Stimulated activated effector memory CD8-positive, alpha-beta T cell treated with anti-CD3 and anti-CD28 coated beads, Interleukin-12 subunit alpha, Interleukin-12 subunit beta, amount 100 ng/mL, for 72 hours (primary cell): ENCODE measurements at regions not wholly inside any gene's neighbourhood (a gene's known extent, or its start where the extent isn't known, plus 50 kb on each side); places are given as distances from the start of the nearest gene placed in this dataset.

Experiments used
- ATAC-seq: fragments of 150-1000 bp; cut with Tn5 transposase; 2 replicates; pipeline ENCODE4 v1.10.0; 2021
- DNase-seq, 2 donors: peaks; one replicate each; pipeline ENCODE4 v3.0.0; 2021 to 2022; ENCODE audit warnings: low spot score in 2 of 2
- H3K27ac Mint-ChIP-seq: one replicate; pipeline ENCODE4 v1.8.0; 2022; ENCODE audit warnings: mild to moderate bottlenecking, mixed read lengths
- H3K36me3 Mint-ChIP-seq: one replicate; pipeline ENCODE4 v1.8.0; 2022; ENCODE audit warnings: mild to moderate bottlenecking, mixed read lengths
- H3K4me1 Mint-ChIP-seq: one replicate; pipeline ENCODE4 v1.8.0; 2022; ENCODE audit warnings: mixed read lengths
- H3K4me3 Mint-ChIP-seq: one replicate; pipeline ENCODE4 v1.8.0; 2022; ENCODE audit warnings: mild to moderate bottlenecking, mixed read lengths
- H3K9me3 Mint-ChIP-seq: one replicate; pipeline ENCODE4 v1.8.0; 2022; ENCODE audit warnings: mixed read lengths

DNA sequence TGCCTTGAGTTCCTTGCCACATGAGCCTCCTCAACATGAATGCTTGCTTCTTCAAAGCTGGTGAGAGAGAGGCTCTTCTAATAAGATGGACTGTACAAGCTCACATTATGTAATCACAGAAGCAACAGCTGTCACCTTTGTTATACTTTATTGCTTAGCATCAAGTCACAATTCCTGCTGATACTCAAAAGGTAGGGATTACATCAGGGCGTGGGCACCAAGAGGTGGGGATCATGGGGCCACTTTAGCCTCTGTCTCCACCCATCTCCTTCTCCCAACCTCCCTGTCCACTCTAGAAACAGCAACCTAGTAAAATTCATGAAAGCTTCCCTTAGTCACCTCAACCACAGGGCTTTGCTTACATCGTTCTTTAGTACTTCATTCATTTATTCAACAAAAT is 95.9 kb downstream of the FAM43A start:
- H3K9me3 Mint-ChIP-seq: no peaks in the 10 kb centered on the region
- H3K36me3 Mint-ChIP-seq: no peaks in the 10 kb centered on the region
- no peak for DNase-seq
- H3K4me1 Mint-ChIP-seq: peaks cover 6% of the 10 kb centered on the region
- H3K4me3 Mint-ChIP-seq: no peak overlapping the region
- H3K27ac Mint-ChIP-seq: no peak overlapping the region
- no peak for ATAC-seq

DNA sequence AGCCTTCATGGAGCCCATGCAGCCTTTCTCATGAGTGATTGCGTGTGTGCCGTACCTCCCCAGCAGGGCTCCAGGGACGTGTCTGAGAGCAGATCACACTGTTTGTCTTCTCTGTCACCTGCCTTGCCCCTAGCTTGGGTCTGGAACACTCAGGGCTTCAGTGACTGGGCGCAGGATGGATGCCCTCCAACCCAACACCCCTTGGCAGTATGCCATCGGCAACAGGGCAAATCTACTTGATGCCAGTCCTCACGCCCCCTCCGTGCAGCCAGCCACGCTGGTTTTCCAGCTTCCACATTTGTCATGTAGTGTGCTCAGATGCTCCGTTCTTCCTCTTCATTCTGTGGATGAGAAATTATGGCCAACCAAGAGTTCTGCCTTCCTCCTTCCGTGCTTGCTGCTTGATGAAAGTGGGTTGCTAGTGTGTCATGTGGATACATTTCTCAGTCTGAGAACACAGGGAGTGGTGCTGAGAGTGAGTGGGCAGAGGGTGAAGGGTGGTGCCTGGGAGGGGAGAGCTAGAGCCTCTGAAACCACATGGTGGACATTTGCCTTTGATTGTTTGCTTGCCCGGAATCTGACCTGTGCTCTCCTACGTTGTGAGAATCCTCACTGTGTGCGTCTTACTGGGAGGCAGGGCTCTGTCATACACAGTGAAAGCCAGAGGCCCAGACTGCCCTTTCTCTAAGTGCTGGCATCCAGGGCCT is 97.2 kb downstream of the FAM43A start:
- H3K27ac Mint-ChIP-seq: no peak overlapping the region
- H3K4me3 Mint-ChIP-seq: no peak overlapping the region
- no peaks in the 10 kb centered on the region for H3K36me3 Mint-ChIP-seq
- no peak for ATAC-seq
- no peaks in the 10 kb centered on the region for H3K9me3 Mint-ChIP-seq
- no peak for DNase-seq
- H3K4me1 Mint-ChIP-seq: peaks cover 6% of the 10 kb centered on the region

DNA sequence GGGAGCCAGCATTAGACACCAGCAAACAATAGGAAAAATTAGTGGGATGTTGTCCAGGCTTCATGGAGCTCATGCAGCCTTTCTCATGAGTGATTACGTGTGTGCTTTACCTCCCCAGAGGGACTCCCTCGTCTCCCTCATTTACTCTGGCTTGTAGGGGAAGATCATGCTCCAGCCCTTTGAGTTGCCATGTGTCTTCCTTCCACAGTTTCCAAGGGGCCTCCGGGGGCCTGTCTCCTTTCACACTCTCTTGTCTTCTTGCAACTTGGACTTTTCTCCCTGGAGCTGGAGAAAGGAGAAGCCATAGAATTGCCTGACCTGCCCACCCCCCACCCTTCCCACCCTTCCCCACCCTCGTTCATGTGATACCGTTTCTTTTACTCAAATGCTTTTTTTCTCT is 98.7 kb downstream of the FAM43A start:
- Mint-ChIP-seq H3K27ac (no peak overlapping the region), H3K4me1 (peaks cover 6% of the 10 kb centered on the region), H3K36me3 (no peaks in the 10 kb centered on the region), H3K4me3 (no peak overlapping the region), H3K9me3 (no peaks in the 10 kb centered on the region)
- DNase-seq: no peak
- ATAC-seq: no peak

DNA sequence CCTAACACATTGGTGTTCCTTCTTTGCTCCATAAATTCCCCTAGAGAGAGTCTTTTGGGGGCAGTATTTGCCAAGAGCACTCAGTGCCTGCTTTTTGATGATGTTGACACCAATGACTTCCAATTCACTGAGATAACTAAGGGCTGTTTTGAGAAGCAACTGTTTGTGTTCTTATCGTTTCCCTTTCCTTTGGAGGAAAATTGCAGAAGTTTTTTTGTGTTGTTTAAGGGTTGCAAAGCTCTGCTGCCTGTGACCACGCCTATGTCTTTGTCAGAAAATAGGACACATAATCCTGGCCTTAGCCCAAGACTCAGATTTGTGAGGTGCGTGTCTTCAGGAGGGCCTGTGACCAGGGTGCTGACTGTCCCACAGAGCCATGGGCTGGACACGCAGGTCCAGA is 99.6 kb downstream of the FAM43A start:
- H3K27ac Mint-ChIP-seq: peak overlapping the region; percentile 60
- no peak for ATAC-seq
- DNase-seq: no peak
- H3K4me1 Mint-ChIP-seq: peaks cover 6% of the 10 kb centered on the region
- H3K36me3 Mint-ChIP-seq: no peaks in the 10 kb centered on the region
- H3K9me3 Mint-ChIP-seq: no peaks in the 10 kb centered on the region
- no peak overlapping the region for H3K4me3 Mint-ChIP-seq

DNA sequence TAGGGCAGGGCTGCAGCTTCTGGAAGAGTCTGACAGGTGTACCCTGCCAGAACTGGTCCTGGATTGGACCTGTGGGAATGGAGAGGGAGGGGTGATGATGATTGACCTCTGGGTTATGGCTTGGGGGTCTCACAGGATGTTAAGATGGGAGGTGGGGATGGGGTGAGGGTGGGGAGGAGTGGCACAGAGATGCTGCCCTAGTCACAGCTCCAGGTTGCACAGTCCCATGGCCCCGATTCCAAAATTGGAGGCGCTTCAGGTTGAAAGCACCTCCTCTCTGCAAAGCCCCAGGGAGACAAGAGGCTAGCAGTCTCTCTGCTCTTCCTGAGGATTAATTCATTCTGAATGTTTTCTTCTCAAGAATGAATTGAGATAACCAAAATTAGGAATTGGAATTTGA is 101.4 kb downstream of the FAM43A start:
- no peaks in the 10 kb centered on the region for H3K9me3 Mint-ChIP-seq
- H3K4me1 Mint-ChIP-seq: peaks cover 6% of the 10 kb centered on the region
- ATAC-seq: no peak
- no peak for DNase-seq
- no peak overlapping the region for H3K4me3 Mint-ChIP-seq
- no peaks in the 10 kb centered on the region for H3K36me3 Mint-ChIP-seq
- no peak overlapping the region for H3K27ac Mint-ChIP-seq

DNA sequence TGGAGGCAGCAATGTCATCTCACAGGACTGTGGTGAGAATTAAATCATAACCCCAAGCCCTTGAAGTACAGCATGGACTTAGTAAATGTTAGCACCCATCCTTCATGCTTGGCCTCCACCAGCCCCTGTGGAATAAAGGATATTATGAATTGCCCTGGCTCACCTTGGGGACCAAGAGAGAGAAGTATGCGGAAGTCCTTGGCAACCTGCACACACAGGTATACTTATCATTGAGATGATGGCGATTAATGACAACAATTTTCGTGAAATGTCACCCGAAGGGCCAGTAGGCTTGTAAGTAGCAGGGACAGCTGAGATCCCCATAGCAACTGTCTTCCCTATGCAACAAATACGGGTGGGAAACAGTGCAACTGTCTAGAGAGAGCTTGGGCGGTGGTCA is 102.0 kb downstream of the FAM43A start:
- Mint-ChIP-seq H3K27ac (no peak overlapping the region), H3K9me3 (no peaks in the 10 kb centered on the region), H3K4me3 (no peak overlapping the region), H3K36me3 (no peaks in the 10 kb centered on the region), H3K4me1 (peaks cover 6% of the 10 kb centered on the region)
- no peak for ATAC-seq
- DNase-seq: no peak

DNA sequence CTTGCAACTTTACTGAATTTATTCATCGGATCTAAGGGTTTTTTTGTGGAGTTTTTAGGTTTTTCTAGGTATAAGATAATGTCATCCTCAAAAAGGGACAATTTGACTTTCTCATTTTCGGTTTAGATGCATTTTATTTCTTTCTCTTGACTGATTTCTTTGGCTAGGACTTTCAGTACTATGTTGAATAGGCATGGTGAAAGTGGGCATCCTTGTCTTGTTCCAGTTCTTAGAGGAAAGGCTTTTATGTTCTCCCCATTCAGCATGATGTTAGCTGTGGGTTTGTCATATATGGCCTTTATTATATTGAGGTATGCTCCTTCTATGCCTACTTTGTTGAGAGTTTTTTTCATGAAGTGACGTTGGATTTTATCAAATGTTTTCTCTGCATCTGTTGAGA is 106.7 kb downstream of the FAM43A start:
- peak; percentile 64 for ATAC-seq
- Mint-ChIP-seq H3K36me3 (peaks cover 6% of the 10 kb centered on the region), H3K4me3 (no peak overlapping the region), H3K4me1 (no peaks in the 10 kb centered on the region), H3K9me3 (peaks cover 8% of the 10 kb centered on the region), H3K27ac (no peak overlapping the region)
- no peak for DNase-seq

DNA sequence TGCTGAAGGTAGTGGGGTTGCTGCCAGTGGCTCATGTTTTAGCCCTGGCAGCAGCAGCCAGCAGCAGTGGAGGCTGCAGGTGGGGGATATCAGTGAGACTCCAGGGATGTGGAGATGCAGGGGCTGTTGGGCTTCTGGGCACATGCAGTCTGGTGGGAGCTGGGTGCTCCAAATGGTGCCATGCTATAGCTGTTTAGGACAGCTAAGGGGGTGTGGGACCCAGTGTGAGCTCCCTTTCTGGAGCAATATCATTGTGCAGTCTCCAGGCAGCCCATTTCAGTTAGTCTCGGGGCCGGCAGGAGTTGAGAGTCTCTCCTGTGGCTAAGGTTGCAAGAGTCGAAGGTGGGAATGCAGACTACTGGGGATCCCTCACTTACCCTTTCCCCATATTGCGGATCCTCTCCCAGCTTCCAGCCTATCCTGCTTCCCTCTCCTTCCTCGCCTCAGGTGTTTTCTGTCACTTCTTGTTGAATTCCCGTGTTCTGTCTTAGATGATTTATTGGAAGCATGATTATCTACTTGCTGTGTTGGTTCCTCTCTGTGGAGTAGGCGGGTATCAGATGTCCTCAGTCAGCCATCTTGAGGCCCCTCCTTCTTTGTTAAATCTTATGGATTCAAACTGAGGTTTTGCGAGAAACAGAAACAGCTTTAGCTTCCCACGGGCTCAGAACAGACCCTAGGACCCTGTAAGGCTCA is 112.0 kb downstream of the FAM43A start:
- Mint-ChIP-seq H3K4me3 (no peak overlapping the region), H3K27ac (no peak overlapping the region)

DNA sequence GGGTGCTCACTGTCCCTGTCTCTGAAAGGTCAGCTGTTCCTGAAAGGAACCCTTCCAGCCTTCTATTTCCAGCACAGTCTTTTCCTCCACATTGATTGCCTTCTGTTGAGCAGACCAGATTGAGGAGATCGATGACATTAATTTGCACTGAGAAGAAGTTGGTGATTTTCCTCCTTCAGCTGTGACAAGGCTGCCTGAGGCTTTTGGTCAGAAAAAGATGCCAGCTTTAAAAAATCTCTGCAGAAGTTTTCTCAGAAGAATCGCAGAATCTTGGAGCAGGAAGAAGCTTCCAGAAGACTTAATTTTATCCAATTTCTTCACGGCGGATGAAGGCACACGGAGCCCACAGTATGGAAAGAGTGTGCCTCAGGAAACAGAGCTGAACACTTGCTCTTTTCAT is 112.8 kb downstream of the FAM43A start:
- Mint-ChIP-seq H3K27ac (no peak overlapping the region), H3K4me3 (no peak overlapping the region), H3K36me3 (peaks cover 2% of the 10 kb centered on the region), H3K4me1 (no peaks in the 10 kb centered on the region), H3K9me3 (peaks cover 8% of the 10 kb centered on the region)
- DNase-seq (no peak), ATAC-seq (no peak)

More for the DNA sequence above, 112.0 kb downstream of the FAM43A start:
- ATAC-seq (no peak), DNase-seq (no peak)
- Mint-ChIP-seq H3K4me1 (no peaks in the 10 kb centered on the region), H3K36me3 (peaks cover 6% of the 10 kb centered on the region), H3K9me3 (peaks cover 8% of the 10 kb centered on the region)

DNA sequence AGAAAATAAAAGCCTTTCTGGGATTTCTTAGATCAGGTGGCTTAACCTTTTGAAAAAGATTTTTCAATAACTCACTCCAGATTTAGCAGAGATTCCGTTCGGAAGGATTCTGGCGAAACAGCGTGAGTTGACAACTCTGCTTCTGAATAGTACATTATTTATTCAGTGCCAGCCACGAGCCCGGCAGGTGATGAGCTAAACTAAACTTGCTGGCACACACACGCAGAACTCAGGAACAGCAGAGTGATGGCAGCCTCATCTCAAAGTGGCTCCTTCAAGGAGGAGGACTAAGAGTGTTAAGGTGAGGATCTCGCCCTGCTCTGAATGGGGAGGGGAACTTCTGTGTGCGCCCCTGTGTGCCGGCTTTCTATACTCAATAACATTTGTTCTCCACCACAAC is 114.3 kb downstream of the FAM43A start:
- ATAC-seq (no peak), DNase-seq (no peak)
- H3K9me3 Mint-ChIP-seq: peaks cover 8% of the 10 kb centered on the region
- no peaks in the 10 kb centered on the region for H3K36me3 Mint-ChIP-seq
- no peak overlapping the region for H3K4me3 Mint-ChIP-seq
- H3K27ac Mint-ChIP-seq: no peak overlapping the region
- H3K4me1 Mint-ChIP-seq: no peaks in the 10 kb centered on the region

DNA sequence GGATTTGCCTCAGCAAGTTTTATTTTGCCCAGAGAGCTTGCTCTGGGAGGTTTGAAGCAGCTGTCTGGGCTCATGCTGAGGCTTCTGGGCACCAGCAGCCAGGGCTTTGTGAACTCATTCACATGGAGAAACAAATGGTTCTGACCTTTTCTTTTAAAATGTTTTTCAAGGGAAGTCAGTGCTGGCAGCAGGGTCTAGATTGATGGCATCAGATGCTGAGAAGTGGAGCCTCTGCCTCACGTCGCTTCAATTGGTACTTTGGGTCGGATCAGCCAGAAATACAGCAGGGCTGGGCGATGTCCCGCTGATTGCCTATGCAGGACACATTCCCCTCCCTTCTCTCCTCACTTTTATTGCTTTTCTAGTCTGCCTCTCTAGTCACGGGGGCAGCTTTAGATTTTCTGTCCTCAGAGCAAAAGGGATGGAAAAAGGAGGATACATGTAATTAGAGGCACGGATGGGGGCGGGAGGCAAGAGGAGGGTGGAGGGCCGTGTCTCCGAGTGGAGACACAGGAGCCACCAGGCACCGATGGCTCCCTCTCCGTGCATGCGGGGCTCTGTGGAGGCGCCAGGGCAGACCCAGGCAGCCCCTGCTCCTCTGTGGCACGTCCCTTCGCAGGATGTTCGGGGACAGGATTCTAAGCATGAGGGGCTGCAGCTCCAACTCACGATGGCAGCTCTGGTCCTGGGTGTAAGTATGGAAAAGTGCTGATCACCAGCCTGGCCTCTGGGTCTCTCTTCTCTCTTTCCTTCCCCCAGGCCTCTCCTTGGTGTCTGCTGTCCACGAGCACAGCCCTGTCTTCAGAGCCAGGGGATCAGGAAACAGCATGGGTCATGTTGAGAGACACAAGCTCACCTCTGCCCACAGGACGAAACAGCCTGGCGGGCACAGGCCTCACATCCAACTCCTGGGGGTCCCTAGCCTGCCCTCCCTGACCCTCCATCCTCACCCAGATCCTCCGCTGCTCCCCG is 116.1 kb downstream of the FAM43A start:
- H3K4me3 Mint-ChIP-seq: no peak overlapping the region
- no peaks in the 10 kb centered on the region for H3K4me1 Mint-ChIP-seq
- H3K9me3 Mint-ChIP-seq: no peaks in the 10 kb centered on the region
- DNase-seq: no peak
- no peak for ATAC-seq
- no peak overlapping the region for H3K27ac Mint-ChIP-seq
- no peaks in the 10 kb centered on the region for H3K36me3 Mint-ChIP-seq

DNA sequence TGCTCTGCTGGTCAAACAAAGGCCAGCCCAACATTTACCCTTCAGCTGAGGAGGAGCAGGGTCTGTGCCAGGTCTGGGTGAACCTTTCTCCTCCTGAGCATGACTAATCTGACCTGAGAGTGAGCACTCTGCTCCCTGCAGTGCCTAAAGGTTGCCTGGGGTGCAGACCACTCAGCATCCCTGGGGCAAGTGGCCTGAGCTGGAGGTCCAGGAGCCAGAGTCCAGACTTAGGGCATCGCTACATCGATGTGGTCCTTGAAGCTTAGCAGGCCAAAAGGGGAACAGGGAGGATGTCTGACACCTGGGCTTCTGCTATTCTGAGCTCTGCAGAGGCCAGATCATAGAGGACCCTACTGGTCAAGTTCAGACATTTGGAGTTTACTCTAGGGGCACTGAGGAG is 119.1 kb downstream of the FAM43A start:
- ATAC-seq (peak; percentile 5), DNase-seq (no peak)
- Mint-ChIP-seq H3K4me3 (no peak overlapping the region), H3K4me1 (no peaks in the 10 kb centered on the region), H3K9me3 (no peaks in the 10 kb centered on the region), H3K36me3 (no peaks in the 10 kb centered on the region), H3K27ac (no peak overlapping the region)

DNA sequence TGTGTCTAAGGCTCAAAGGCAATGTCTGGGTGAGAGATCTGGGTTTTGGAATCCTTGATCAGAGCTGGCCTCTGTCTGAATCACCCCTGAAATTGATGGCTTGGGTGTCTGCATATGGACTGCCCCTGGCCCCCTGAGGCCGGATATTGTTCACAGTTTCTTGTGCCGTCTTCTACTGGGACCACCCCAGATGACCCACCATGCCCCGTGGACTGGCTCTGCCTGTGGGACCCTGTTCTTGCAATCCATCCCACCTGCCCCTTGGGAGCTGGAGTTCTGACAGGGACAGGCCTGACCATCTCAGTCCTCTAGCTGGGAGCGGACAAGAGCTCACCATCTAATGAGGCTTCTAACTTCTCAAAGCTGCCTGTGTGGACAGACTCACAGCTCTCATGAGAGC is 119.9 kb downstream of the FAM43A start:
- no peaks in the 10 kb centered on the region for H3K36me3 Mint-ChIP-seq
- ATAC-seq (no peak), DNase-seq (no peak)
- H3K27ac Mint-ChIP-seq: no peak overlapping the region
- no peaks in the 10 kb centered on the region for H3K9me3 Mint-ChIP-seq
- H3K4me1 Mint-ChIP-seq: peaks cover 7% of the 10 kb centered on the region
- H3K4me3 Mint-ChIP-seq: no peak overlapping the region

DNA sequence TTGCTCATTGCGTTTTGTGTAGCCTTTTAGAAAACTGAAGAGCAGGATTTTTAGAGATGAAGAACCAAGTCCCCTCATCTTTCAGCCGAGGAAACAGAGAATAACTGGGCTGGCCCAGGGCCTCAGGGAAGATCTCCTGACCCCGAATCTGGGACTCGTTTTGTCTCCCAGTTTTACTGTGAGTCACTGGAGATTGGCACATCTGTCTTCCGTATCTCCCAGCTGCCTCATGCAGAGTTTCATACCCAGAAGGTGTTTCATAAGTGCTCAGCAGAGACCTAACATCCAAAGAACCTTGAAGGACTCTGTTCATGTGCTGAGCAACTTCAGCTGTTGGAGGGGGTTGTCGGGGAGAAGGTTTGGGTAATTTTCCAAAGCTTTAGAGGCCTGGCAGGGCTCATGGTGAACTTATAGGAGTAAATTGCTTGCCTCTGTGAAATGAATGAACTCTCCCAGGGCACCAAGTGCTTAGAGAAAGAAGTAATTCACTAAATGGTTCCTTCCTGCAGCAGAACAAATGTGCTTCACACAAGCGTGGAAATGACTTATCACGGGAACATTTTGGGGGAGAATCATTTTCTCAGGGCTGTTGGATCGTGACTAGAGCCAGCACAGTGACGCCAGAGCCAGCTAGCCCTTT is 121.4 kb downstream of the FAM43A start:
- Mint-ChIP-seq H3K27ac (no peak overlapping the region), H3K36me3 (no peaks in the 10 kb centered on the region), H3K4me1 (peaks cover 7% of the 10 kb centered on the region), H3K9me3 (no peaks in the 10 kb centered on the region), H3K4me3 (no peak overlapping the region)
- no peak for DNase-seq
- ATAC-seq: no peak

DNA sequence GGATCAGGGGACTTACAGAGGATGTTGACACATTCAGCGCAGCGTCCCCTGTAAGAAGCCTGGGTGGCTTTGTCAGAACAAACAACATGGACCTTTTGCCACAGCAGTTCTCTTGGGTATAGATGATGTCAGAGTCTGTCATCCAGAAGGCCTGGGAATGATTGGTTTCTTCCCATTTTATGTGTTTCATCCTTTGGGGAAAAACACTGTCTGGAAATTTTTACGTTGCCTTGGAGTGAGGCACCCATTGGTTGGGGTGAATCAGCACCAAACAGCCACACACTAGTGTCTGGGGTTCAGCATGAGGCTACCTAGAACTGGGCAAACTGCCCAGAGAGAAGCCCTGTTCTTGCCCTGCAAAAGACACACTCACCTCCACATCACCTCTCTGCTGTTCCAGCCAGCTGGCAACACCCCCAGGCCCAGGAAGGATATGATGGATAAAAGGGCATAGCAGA is 123.0 kb downstream of the FAM43A start:
- Mint-ChIP-seq H3K9me3 (no peaks in the 10 kb centered on the region), H3K36me3 (no peaks in the 10 kb centered on the region), H3K4me1 (peaks cover 7% of the 10 kb centered on the region), H3K27ac (no peak overlapping the region), H3K4me3 (no peak overlapping the region)
- ATAC-seq (no peak), DNase-seq (no peak)
